Thyroid gland (tissue), 4 donors: ENCODE measurements at regions not wholly inside any gene's neighbourhood (a gene's known extent, or its start where the extent isn't known, plus 50 kb on each side); places are given as distances from the start of the nearest gene placed in this dataset.

Source experiments
- DNase-seq, 2 donors: peaks; one replicate each; pipeline ENCODE4 v3.0.0-alpha.2; 2019
- H3K27ac ChIP-seq, 3 donors: fragments of 200-600 bp; sonication (generic); 1 replicate in 2 of 3; 2 replicates in 1 of 3; pipeline ENCODE4 v1.5.1; 2016 to 2019; ENCODE audit warnings: mild to moderate bottlenecking in 1 of 3, moderate library complexity in 1 of 3
- H3K27me3 ChIP-seq: fragments of 200-600 bp; sonication (generic); one replicate; pipeline ENCODE4 v1.5.1; 2019
- H3K36me3 ChIP-seq, 2 donors: fragments of 200-600 bp; sonication (generic); one replicate each; pipeline ENCODE4 v1.5.1; 2016 to 2019
- H3K4me1 ChIP-seq, 2 donors: fragments of 200-600 bp; sonication (generic); one replicate each; pipeline ENCODE4 v1.5.1; 2017 to 2019
- H3K4me3 ChIP-seq, 3 donors: fragments of 200-600 bp; sonication (generic); replicated peaks in 1 of 3; 1 replicate in 2 of 3; 2 replicates in 1 of 3; pipeline ENCODE4 v1.5.1; 2016; ENCODE audit warnings: mild to moderate bottlenecking in 1 of 3
- H3K9me3 ChIP-seq: fragments of 200-600 bp; sonication (generic); one replicate; pipeline ENCODE4 v1.5.1; 2017
- CTCF ChIP-seq, 6 experiments: fragments of 200-600 bp in 3 of 6; fragments of 450-650 bp in 3 of 6; sonication (generic) in 3 of 6; IDR thresholded peaks; one replicate each; pipeline ENCODE4 v1.5.1; 2016 to 2019; ENCODE audit warnings: antibody characterized with exemption in 6 of 6, mild to moderate bottlenecking in 2 of 6, inconsistent platforms in 1 of 6, moderate library complexity in 1 of 6
- POLR2A ChIP-seq, 2 donors: fragments of 450-650 bp; IDR thresholded peaks; one replicate each; pipeline ENCODE4 v1.6.1; 2017; ENCODE audit warnings: antibody characterized with exemption in 2 of 2, mild to moderate bottlenecking in 2 of 2, moderate library complexity in 1 of 2
- WGBS, 2 donors: methylation state at CpG; one replicate each; pipeline ENCODE4 v1.1.5; 2017; 5-methylcytosine and 5-hydroxymethylcytosine counted together
- intact Hi-C: fragments of 100-400 bp; cut with DNase I; formaldehyde crosslinking; loops from one replicate; pipeline ENCODE4 v1.15.1; 2023

GRCh38 chr12:102344691-102345090 lies 135.7 kb downstream of the IGF1 start:
- Histone ChIP-seq H3K9me3 (no peaks in the 10 kb centered on the region), H3K27me3 (no peaks in the 10 kb centered on the region), H3K27ac (no peak overlapping the region), H3K36me3 (no peaks in the 10 kb centered on the region), H3K4me1 (no peaks in the 10 kb centered on the region), H3K4me3 (no peak overlapping the region)
- TF ChIP-seq CTCF (IDR thresholded peaks at IDR 0.05) (no peak), POLR2A (IDR thresholded peaks at IDR 0.05) (no peak)
- DNase-seq, result no peak
- intact Hi-C loops, result no loop called here

GRCh38 chr12:102343361-102344121 lies 136.8 kb downstream of the IGF1 start:
- no peak for DNase-seq
- TF ChIP-seq POLR2A (IDR thresholded peaks at IDR 0.05) (no peak), CTCF (IDR thresholded peaks at IDR 0.05) (no peak)
- Histone ChIP-seq H3K36me3 (no peaks in the 10 kb centered on the region), H3K27ac (no peak overlapping the region), H3K4me1 (no peaks in the 10 kb centered on the region), H3K9me3 (no peaks in the 10 kb centered on the region), H3K27me3 (no peaks in the 10 kb centered on the region), H3K4me3 (no peak overlapping the region)
- 95 to 100% methylated on average over 1 of the region's 1 CpG for WGBS, 2 donors
- intact Hi-C loops, result no loop called here

- H3K4me3 ChIP-seq, result no peak overlapping the region
- no peak overlapping the region for H3K27ac ChIP-seq
- no peaks in the 10 kb centered on the region for H3K4me1 ChIP-seq
- 95% methylated on average over 3 of the region's 3 CpGs for WGBS, 2 donors
- no peak for DNase-seq
- intact Hi-C loops, result no loop called here
- no peak for TF ChIP-seq POLR2A (IDR thresholded peaks at IDR 0.05)
- TF ChIP-seq CTCF (IDR thresholded peaks at IDR 0.05), result no peak
- no peaks in the 10 kb centered on the region for H3K36me3 ChIP-seq
- H3K9me3 ChIP-seq, result no peaks in the 10 kb centered on the region
- no peaks in the 10 kb centered on the region for H3K27me3 ChIP-seq
Measured at GRCh38 chr12:102342281-102343006, 137.9 kb downstream of the IGF1 start.

GRCh38 chr12:102334765-102335164 lies 137.1 kb upstream of the PMCH start:
- no peaks in the 10 kb centered on the region for H3K27me3 ChIP-seq
- no peaks in the 10 kb centered on the region for H3K36me3 ChIP-seq
- TF ChIP-seq CTCF (IDR thresholded peaks at IDR 0.05), result no peak
- no peak for TF ChIP-seq POLR2A (IDR thresholded peaks at IDR 0.05)
- no peaks in the 10 kb centered on the region for H3K4me1 ChIP-seq
- no peak for DNase-seq
- no peaks in the 10 kb centered on the region for H3K9me3 ChIP-seq
- intact Hi-C loops, result no loop called here
- no peak overlapping the region for H3K4me3 ChIP-seq
- H3K27ac ChIP-seq, result no peak overlapping the region

- no peak overlapping the region for H3K4me3 ChIP-seq
- no peaks in the 10 kb centered on the region for H3K4me1 ChIP-seq
- DNase-seq, result no peak
- no peak overlapping the region for H3K27ac ChIP-seq
- 90 to 95% methylated on average over 1 of the region's 1 CpG for WGBS, 2 donors
- no peaks in the 10 kb centered on the region for H3K9me3 ChIP-seq
- no peaks in the 10 kb centered on the region for H3K36me3 ChIP-seq
- TF ChIP-seq POLR2A (IDR thresholded peaks at IDR 0.05), result no peak
- no peak for TF ChIP-seq CTCF (IDR thresholded peaks at IDR 0.05)
- no peaks in the 10 kb centered on the region for H3K27me3 ChIP-seq
- intact Hi-C loops, result no loop called here
Measured at GRCh38 chr12:102331419-102331818, 133.8 kb upstream of the PMCH start.
